Iris pigment epithelial cell (primary cell): ENCODE measurements at regions not wholly inside any gene's neighbourhood (a gene's known extent, or its start where the extent isn't known, plus 50 kb on each side); places are given as distances from the start of the nearest gene placed in this dataset.
"Not testable (repeated sequence)": the region's sequence is repeated elsewhere in the genome, so short reads cannot be mapped to it uniquely, and the experiment has no call there.

Experiments used
- DNase-seq: peaks from one replicate; pipeline ENCODE4 v3.0.0-alpha.2; 2011; ENCODE audit warnings: low read depth

DNA sequence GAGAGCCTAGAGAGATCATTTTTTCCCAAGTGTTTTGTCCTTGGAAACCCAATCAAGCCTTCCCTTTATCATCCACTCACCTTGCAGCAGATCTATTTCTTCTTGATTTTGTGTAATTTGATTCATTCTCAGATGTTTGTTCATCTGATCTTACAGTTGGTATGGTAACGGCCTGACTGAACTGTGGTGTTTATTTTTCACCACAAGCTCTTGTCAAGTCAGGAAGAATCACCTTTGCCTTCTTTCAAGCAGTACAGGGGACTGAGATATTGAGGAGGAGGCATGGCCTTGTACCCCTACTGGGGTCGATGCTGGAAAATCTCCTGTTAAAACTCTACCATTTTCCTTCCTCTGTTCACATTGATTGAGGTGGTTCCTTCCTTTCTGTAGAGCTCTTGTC, 361.4 kb upstream of the CFAP20DC start:
- peak; percentile 31 for DNase-seq

DNA sequence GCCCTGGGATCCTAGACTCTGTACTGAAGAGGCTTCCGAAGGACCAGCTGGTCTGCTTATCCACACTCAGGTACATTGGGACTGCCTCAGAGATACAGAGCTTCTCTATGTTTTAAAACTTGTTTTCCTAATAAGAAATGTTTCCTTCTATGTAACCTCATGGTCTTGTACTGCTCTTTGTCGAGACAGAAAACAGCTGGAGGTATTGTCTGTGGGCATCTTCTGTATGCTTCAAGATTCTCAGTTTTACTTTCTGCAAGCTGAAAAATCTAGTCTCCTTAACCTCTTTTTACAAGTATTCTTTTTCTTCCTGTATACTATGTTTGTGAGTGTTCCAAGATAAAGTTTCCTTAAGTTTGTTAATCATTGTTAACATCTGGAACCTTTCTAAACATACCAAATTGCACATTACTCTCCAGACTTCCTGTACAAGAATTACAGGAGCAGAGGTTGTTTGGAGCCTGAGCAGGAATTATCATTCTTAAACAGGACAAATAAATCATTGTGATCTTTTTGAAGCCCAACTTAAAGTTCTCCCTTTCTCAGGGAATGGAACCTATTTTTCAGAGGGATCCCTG, 358.3 kb upstream of the CFAP20DC start:
- DNase-seq = no peak

DNA sequence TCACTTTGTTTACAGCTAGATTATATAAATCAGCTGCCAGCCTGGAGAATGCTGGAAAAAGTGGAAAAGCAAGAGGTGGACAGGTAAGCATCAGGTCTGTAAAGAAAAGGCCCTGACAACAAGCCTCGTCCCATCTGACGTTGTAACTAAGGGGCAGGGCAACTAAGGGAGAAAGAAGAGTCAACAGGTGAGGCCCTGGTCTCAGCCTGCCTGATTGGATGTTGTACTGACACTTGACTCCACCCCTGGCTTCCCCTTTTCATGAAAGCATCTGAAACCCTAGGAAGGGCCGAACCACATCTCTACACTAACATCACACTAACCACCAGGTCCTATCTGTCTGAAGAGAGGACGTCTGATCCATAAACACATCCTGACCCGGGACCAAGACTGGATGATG, 357.6 kb upstream of the CFAP20DC start:
- DNase-seq = no peak

DNA sequence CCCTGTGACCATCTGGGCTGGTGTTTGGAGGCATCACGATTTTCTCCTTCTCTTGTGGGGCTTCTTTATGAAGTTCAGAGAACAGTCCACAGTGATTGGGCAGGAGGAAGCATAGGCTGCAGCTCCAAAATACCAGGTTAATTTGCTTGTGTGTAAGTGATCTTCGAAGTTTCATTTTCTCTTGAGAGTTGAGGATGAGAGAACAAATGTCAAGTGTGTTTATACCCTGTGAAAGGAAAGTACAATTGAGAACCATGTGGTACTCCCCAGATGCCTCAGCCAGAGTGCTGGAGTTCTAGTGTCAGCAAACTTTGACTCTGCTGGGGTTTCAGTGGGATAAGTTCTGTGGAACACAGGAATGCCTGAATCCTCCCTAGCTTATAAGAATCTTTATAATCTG, 357.1 kb upstream of the CFAP20DC start:
- no peak for DNase-seq

DNA sequence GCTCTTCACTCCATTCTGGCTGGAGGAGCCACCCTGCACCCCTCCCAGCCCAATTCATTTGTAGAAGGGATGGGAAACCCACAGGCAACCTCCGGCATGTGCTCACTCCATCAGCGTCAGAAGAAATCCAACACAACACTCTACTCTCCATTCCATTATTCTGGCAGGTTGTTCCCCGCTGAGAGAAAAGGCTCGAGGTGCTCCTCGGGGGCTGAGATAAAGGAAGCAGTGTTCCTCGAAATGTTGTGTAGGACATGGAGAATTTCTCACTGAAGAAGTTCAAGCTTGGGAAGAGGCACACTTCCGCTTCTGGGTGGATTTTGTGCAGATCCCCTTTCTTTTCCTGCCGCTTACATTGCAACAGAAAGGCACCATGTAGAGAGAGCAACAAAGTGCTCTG, 355.0 kb upstream of the CFAP20DC start:
- DNase-seq = no peak

DNA sequence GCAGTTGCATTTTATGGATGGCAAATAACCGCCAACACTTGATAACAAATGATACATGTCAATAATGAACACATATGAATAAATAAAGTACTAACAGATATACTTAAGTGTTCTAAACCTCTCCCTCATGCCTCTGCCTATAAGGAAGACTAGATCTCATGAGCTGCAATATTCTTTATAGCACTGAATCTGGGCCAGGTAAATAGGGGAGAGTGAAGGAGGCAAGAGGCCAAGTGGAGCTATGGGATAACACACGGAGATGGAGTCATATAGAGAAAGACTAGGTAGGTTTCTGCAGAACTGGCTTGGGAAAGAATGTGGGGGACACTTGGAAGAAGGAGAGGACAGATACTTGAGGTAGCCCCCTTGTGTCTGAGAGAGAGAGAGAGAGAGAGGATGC, 354.2 kb upstream of the CFAP20DC start:
- DNase-seq = no peak

DNA sequence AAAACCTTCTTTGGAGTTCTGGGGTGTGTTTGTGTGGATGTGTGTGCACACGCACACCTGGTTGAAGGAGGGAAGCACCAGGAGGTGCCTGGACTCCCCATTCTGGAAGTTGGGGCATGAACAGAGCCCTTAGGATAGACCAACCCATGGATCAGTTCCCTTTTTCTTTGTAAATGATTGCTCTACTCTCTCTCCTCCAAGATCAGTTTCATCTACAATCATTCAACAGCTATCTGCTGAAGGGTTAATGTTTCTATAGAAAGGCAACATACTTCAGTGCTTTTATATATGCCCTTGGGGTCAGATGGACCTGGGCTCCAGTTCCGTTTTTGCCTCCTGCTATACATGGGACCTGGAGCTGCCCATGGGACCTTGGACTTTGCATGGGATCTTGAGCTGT, 352.1 kb upstream of the CFAP20DC start:
- DNase-seq = no peak

DNA sequence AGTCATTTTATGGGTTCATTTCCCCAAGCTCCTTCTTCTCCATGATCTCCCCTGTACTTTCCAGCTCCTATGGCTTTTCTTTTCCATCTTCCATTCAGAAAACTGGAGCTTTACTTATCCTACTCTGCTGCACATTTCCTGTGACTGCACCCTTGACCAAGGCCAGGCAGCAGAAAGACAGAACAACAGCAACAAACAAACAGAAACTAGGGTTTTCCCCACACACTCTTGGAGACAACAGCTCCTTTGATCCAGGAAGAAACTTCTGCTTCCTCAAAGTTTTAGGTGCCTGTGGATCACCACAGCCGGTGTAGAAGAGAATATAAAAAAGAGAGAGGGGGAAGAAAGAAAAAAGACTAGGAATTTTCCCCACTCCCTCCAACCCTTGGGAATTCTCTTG, 342.3 kb upstream of the CFAP20DC start:
- DNase-seq = no peak

DNA sequence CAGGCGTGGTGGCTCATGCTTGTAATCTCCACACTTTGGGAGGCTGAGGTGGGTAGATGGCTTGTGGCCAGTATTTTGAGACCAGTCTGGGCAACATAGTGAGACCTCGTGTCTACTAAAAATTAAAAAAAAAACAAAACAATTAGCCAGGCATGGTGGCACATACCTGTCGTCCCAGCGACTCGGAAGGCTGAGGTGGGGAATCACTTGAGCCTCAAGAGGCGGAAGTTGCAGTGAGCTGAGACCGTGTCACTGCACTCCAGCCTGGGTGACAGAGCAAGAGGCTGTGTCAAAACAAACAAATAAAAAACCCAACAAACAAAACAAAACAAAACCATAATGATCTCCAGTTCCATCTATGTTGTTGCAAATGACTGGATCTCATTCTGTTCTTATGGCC, 341.3 kb upstream of the CFAP20DC start:
- no peak for DNase-seq

DNA sequence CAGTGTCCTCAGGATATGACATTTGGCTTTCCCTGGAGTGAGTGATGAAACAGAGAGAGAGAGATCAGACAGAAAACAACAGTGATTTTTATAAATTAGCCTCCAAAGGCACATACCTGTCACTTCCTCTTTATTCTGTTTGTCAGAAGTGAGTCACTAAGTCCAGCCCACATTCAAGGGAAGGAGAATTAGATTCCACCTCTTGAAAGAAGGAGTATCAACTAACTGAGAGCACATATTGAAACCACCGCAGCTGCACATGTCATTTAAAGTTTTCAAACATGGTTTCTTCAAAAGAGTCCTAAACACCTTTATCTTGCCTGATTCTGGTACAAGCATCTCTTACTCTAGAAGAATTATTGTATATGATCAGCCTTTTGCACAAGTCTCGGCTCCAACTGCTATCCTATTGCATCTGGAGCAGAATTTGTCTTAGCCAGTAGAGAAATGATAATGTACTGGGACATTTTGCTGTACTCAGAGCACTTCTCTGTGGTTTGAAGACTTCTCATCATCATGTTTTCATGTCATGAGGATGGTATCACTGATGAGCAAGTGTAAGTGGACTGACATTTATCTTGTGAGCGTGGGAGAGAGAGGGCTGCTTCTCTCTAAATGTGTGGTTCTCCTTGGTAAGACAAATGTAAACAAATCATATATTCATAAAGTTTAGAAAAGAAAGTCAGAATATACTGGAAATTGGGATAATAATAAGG, 338.9 kb upstream of the CFAP20DC start:
- DNase-seq = peak; percentile 26

DNA sequence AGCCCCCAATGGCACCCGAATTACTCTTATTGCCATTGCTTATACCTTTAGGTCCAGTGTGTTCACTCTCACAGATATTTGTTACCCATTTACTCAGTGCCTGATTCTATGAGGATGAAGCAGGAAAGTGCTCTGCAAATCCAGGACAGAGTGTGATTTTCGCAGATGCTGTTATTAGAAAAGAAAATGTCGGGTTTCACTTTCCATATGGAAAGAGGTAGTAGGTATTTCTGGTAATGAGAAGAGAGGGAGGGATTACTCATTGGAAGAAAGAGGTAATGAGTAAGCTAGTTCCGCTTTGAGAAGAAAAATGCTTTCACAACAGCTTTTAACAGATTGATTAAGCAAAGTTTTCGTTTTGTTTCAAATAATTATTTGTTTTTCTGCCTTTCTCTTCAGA, 336.3 kb upstream of the CFAP20DC start:
- DNase-seq = no peak

DNA sequence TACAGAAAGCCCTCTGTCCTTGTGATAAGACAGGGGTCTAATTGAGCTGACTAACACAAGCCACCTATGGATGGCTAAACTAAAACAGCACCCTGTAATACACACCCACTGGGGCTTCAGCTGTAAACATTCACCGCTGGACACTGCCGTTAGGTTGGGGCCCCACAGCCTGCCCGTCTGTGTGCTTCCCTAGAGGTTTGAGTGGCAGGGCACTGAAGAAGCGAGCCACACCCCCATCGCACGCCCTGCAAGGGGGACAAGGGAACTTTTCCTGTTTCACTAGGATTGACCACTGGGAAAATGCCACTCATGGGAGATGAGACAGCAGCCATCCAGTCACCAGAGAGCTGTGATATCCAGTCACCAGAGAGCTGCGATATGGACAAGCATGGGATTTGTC, 335.7 kb upstream of the CFAP20DC start:
- DNase-seq = no peak

DNA sequence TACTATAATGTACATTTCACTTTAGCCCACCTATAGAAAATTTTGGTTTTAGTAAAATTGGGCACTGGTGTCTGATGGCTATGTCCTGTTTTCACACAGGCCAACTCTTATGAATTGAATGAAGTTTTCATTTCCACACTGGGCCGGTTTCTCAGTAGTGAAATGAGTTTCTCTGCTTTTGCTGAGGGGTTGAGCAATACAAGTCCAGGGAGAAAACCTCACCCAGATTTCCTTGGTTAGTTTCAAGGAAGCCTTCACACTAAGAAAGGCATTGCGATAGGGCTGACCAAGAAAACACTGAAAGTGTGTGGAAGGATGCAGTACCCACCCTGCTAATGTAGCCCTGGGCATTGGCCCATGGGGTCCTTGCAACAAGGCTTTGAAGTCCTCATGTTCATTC, 331.5 kb upstream of the CFAP20DC start:
- no peak for DNase-seq

DNA sequence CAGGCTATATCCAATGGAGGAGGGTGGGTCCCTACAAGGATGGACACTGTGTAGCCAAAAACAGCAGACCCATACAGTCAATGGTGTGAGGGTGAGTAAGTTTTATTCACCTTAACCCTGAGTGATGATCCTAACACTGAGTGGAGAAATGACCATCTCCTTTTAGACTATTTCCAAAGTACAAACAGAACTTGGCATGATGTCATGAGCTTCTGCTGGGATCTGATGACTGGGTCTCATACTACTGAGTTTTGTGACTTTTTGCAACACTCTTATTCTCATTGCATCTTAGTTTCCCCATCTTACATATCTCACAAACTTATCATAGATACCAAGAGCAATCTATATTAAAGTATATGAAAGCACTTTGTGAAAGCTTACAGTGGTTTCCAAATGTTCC, 330.3 kb upstream of the CFAP20DC start:
- no peak for DNase-seq

DNA sequence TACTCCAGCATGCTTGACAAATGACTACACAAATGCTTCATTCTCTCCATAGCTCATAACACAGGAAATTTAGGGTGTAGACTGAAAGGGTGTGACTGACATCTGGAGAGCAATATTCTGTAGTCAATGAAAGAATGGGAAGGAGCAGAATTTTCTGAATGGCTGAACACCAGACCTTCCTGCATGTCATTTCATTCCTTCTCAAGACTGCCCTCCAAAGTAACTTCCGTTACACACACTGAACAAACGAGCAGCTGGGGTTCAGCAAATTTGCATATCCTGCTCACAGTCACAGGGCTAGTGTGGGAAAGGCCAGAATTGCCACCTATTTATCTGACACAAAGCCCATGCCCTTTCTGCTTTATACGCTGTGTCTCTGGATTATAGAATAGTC, 325.0 kb upstream of the CFAP20DC start:
- DNase-seq = no peak

DNA sequence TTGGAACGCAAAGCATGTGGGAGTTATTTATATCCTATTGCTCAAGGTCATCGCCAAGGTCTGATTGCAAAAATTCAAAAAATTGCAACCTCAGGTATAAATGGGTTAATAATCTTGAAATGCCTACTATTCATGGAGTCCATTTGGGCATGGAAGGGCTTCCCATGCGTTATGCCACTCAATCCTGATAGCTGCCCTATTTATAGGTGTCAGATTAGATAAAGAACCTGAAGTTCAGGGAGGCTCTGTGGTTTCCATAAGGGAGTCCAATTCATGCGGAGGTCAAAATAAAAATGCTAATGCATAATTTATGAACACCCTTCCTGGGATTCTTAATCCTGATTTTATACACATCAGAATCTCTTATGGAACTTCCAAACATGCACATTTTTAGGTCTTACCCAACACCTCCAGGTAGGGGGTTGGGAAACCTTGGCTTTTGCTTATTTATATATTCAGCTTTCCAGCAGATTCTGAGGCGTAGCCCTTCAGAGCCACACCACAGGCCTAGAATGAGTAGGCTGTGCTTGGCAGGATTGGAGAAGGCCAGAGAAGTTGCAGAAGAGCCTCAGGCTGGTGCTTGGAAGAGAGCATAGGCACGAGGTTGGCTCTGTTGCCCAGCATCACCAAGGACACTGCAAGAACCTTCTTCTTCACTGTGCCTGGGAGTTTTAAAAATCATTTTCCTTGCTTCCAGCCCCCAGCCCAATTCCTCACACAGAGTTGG, 324.4 kb upstream of the CFAP20DC start:
- no peak for DNase-seq

DNA sequence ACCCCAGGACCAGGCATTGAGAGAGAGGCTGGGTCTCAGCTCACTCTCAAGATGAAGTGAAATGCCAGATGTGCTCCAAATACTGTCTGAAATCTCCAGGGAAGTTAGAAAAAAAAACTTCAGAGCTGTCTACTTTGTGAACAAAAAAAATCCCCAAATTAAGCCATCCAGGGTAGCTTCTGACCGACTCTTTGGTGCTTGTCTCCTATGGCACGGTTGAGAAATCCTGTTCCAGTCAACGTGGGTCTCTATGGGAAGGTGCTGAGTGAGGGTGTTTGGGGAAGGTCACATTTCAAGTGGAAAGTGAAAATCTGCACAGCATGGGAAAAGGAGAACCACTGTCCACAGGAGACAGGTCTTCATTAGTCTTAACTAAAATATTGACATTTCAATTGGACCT, 322.5 kb upstream of the CFAP20DC start:
- DNase-seq = no peak

DNA sequence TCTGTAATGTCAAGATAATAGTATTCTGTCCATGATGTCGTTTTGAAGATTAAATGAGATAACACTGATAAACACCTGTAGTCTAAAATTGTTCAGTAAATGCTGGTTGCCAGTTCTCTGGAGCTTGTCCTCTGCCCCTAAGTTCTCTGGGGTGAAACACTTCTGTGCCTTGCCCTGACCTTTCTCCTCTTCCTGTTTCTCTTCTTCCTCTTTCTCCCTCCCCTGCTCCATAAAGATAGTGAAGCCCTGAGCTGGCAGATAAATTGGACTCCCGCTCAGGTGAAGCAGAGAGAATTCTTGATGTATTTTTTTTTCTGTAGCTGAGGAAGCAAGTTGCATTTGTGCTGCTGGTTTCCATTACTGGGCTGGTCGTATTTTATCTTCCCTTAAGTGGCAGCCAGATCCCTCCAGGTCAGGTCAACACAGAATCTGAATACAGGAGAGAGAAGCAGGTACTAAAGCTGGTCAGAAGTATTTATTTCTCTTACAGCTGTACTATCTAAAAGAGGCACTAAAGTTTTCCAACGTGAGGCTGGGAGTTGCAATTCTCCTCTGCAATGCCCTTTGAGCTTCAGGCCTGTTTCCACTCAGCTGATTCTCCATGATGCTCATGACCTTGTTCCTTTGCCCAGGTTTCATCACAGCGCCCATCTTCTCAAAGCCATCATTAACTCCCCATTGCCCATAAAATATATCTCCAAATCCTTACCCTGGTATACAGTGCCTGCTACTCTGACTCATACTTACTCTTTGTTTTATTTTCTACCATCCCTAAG, 319.3 kb upstream of the CFAP20DC start:
- DNase-seq = no peak

DNA sequence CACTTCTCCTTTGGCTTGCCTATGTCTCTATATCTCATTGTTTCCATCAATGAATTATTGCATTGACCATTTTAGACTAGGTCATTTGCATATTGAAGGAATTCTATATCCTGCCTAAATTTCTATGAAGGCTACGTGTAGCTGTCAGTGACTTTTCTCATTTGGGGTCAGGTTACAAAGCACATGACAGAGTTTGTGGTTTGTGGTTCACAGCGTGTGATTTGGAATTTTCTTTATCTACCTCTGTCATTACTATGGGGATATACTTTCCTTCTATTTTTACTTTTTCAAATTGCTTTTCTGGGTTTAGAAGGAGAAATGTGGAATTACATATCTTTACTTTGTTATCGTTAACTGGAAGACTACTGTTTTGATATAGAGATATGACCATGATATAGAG, 317.3 kb upstream of the CFAP20DC start:
- peak; percentile 66 for DNase-seq

DNA sequence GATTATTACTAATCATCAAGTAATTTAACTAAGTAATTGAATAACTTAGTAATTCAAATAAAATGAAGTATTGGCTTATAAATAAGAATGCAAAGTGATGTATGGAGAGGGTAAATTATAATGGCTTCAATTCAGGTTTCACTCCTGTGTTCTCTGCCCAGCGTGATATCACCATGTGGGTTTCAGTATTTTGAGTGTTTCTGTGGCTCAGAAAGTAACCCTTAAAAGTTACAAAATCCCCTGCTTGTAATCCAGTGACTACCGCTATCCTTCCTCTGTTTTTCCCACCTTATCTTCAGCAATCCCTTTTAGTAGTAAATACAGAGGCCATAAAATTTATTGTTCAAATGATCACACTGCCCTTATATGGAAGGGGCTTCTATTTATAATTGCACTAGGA, 316.4 kb upstream of the CFAP20DC start:
- no peak for DNase-seq

DNA sequence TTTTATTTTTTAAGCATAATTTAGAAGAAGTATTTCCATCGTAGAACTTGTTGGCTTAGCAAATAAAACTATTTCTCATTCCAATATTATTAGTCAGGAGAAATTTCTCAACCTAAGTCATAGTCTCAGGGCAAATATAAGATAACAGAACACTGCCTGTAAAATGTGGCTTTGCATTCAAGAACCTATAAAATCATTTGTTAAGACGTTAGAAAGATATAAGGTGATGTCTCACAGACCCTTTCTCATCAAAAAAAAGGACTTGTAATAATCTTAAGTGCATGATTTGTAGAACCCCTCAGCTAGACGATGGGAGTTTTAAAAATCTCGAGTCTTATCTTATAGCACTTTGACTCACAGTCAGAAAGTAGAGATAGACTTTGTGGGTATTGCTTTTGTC, 314.7 kb upstream of the CFAP20DC start:
- DNase-seq = peak; percentile 80

DNA sequence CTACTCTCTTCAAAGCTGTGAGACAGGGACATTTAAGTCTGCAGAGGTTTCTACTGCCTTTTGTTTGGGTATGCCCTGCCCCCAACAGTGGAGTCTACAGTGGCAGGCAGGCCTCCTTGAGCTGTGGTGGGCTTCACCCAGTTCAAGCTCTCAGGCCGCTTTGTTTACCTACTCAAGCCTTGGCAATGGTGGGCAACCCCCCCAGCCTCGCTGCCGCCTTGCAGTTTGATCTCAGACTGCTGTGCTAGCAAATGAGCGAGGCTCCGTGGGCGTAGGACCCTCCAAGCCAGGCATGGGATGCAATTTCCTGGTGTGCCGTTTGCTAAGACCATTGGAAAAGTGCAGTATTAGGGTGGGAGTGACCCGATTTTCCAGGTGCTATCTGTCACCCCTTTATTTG, 310.5 kb upstream of the CFAP20DC start:
- DNase-seq = not testable (repeated sequence)

DNA sequence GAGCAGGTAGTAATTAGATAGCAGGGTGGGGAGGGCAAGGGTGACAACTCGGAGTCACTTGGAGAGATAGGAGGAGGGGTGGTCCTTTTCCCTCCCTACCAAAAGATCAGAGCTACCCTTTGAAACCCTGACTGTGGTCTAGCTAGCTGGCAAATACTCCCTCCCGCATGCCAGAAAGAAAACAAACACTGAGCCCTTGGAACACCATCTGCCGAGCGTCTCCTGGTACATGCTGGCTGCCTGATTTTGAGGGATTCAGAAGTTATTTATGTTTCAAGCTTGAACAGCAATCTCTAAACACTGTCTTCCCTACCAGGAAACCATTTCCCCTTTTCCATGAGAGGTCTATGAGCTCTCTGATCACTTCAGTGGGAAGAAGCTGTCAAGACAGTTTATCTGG, 291.6 kb upstream of the CFAP20DC start:
- DNase-seq = no peak
